ENCODE measurements at regions not wholly inside any gene's neighbourhood (a gene's known extent, or its start where the extent isn't known, plus 50 kb on each side); places are given as distances from the start of the nearest gene placed in this dataset.

GRCh38 chr7:114218283-114218682, 196.3 kb upstream of the FOXP2 start:
- Histone ChIP-seq H4K20me1 (ENCODE audit: insufficient read depth, low read depth, low read length) (no peaks in the 10 kb centered on the region), H3K9ac (ENCODE audit: low read length) (no peak overlapping the region), H3K4me2 (ENCODE audit: low read depth, low read length, poor library complexity, severe bottlenecking) (no peak overlapping the region), H3K4me1 (ENCODE audit: low read length) (no peaks in the 10 kb centered on the region), H3K79me2 (ENCODE audit: low read length) (no peaks in the 10 kb centered on the region), H3K9me3 (ENCODE audit: low read length) (peaks cover 17% of the 10 kb centered on the region), H3K36me3 (ENCODE audit: insufficient read depth, low read length) (no peaks in the 10 kb centered on the region), H3K27ac (ENCODE audit: low read length) (no peak overlapping the region), H2AFZ (ENCODE audit: low read length) (no peak overlapping the region), H3K4me3 (ENCODE audit: low read length) (no peak overlapping the region), H3K27me3 (ENCODE audit: low read length) (no peaks in the 10 kb centered on the region), H3K9me2 (replicated peaks; ENCODE audit: insufficient read depth, low read length) (no peaks in the 10 kb centered on the region)
- no peak for DNase-seq

- H4K20me1 ChIP-seq (ENCODE audit: insufficient read depth, low read depth, low read length) = no peaks in the 10 kb centered on the region
These were observed 197.4 kb upstream of the FOXP2 start for GRCh38 chr7:114217026-114217806.

DNA sequence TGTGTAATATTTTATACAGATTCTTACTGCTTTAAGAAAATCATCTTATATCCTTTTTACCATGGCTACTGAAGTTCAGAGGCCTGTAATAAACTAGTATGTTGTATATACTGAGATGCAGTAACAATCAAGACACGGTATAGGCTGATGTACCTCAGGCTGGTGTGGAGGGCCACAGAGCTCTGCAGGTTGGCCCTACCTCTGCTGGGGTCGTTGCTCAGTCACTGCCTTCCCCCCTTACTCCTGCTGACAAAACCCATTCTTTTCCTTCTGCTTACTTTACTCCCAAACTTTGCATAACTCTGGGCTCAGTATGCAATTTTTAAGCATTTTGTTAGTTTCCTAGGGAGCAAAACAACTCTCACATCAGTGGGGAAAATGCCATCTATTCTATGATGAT, 200.1 kb upstream of the FOXP2 start:
- H4K20me1 ChIP-seq (ENCODE audit: insufficient read depth, low read depth, low read length) = no peaks in the 10 kb centered on the region
- no peak for DNase-seq
- no peaks in the 10 kb centered on the region for H3K79me2 ChIP-seq (ENCODE audit: low read length)
- no peaks in the 10 kb centered on the region for H3K36me3 ChIP-seq (ENCODE audit: insufficient read depth, low read length)
- no peaks in the 10 kb centered on the region for H3K9me2 ChIP-seq (replicated peaks; ENCODE audit: insufficient read depth, low read length)
- no peak overlapping the region for H3K4me3 ChIP-seq (ENCODE audit: low read length)
- H2AFZ ChIP-seq (ENCODE audit: low read length) = no peak overlapping the region
- H3K9ac ChIP-seq (ENCODE audit: low read length) = no peak overlapping the region
- no peak overlapping the region for H3K4me2 ChIP-seq (ENCODE audit: low read depth, low read length, poor library complexity, severe bottlenecking)
- peaks cover 23% of the 10 kb centered on the region for H3K9me3 ChIP-seq (ENCODE audit: low read length)
- no peak overlapping the region for H3K27ac ChIP-seq (ENCODE audit: low read length)
- H3K4me1 ChIP-seq (ENCODE audit: low read length) = no peaks in the 10 kb centered on the region
- no peaks in the 10 kb centered on the region for H3K27me3 ChIP-seq (ENCODE audit: low read length)

More at GRCh38 chr7:114217026-114217806, 197.4 kb upstream of the FOXP2 start:
- no peaks in the 10 kb centered on the region for H3K79me2 ChIP-seq (ENCODE audit: low read length)
- no peak for DNase-seq
- H3K4me1 ChIP-seq (ENCODE audit: low read length) = no peaks in the 10 kb centered on the region
- no peaks in the 10 kb centered on the region for H3K36me3 ChIP-seq (ENCODE audit: insufficient read depth, low read length)
- H3K27me3 ChIP-seq (ENCODE audit: low read length) = no peaks in the 10 kb centered on the region
- H3K27ac ChIP-seq (ENCODE audit: low read length) = no peak overlapping the region
- no peak overlapping the region for H3K4me3 ChIP-seq (ENCODE audit: low read length)
- no peak overlapping the region for H2AFZ ChIP-seq (ENCODE audit: low read length)
- H3K9ac ChIP-seq (ENCODE audit: low read length) = no peak overlapping the region
- H3K9me3 ChIP-seq (ENCODE audit: low read length) = peaks cover 23% of the 10 kb centered on the region
- H3K4me2 ChIP-seq (ENCODE audit: low read depth, low read length, poor library complexity, severe bottlenecking) = no peak overlapping the region
- H3K9me2 ChIP-seq (replicated peaks; ENCODE audit: insufficient read depth, low read length) = no peaks in the 10 kb centered on the region

- no peak for DNase-seq
- Histone ChIP-seq H3K4me2 (ENCODE audit: low read depth, low read length, poor library complexity, severe bottlenecking) (no peak overlapping the region), H3K9me3 (ENCODE audit: low read length) (peaks cover 23% of the 10 kb centered on the region), H3K79me2 (ENCODE audit: low read length) (no peaks in the 10 kb centered on the region), H3K27ac (ENCODE audit: low read length) (no peak overlapping the region), H4K20me1 (ENCODE audit: insufficient read depth, low read depth, low read length) (no peaks in the 10 kb centered on the region), H3K36me3 (ENCODE audit: insufficient read depth, low read length) (no peaks in the 10 kb centered on the region), H2AFZ (ENCODE audit: low read length) (no peak overlapping the region), H3K27me3 (ENCODE audit: low read length) (no peaks in the 10 kb centered on the region), H3K9me2 (replicated peaks; ENCODE audit: insufficient read depth, low read length) (no peaks in the 10 kb centered on the region), H3K4me3 (ENCODE audit: low read length) (no peak overlapping the region), H3K4me1 (ENCODE audit: low read length) (no peaks in the 10 kb centered on the region), H3K9ac (ENCODE audit: low read length) (no peak overlapping the region)
These were observed 201.7 kb upstream of the FOXP2 start for GRCh38 chr7:114212721-114213429.

DNA sequence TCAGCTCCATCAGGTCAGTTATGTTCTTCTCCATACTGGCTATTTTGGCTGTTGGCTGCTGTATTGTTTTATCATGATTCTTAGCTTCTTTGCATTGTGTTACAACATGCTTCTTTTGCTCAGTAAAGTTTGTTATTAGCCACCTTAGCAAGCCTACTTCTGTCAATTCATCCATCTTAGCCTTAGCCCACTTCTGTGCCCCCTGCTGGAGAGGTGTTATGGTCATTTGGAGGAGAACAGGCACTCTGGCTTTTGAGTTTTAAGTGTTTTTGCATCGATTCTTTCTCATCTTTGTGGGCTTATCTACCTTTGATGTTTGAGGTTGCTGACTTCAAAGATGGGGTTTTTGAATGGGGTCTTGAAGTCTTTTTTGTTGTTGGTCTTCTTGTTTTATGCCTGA, 204.6 kb upstream of the FOXP2 start:
- no peak overlapping the region for H3K27ac ChIP-seq (ENCODE audit: low read length)
- no peak overlapping the region for H2AFZ ChIP-seq (ENCODE audit: low read length)
- no peaks in the 10 kb centered on the region for H3K79me2 ChIP-seq (ENCODE audit: low read length)
- no peaks in the 10 kb centered on the region for H3K27me3 ChIP-seq (ENCODE audit: low read length)
- H3K36me3 ChIP-seq (ENCODE audit: insufficient read depth, low read length) = no peaks in the 10 kb centered on the region
- H4K20me1 ChIP-seq (ENCODE audit: insufficient read depth, low read depth, low read length) = no peaks in the 10 kb centered on the region
- H3K4me3 ChIP-seq (ENCODE audit: low read length) = no peak overlapping the region
- H3K9me3 ChIP-seq (ENCODE audit: low read length) = peaks cover 17% of the 10 kb centered on the region
- no peaks in the 10 kb centered on the region for H3K9me2 ChIP-seq (replicated peaks; ENCODE audit: insufficient read depth, low read length)
- no peak overlapping the region for H3K9ac ChIP-seq (ENCODE audit: low read length)
- DNase-seq = no peak
- no peak overlapping the region for H3K4me2 ChIP-seq (ENCODE audit: low read depth, low read length, poor library complexity, severe bottlenecking)
- H3K4me1 ChIP-seq (ENCODE audit: low read length) = no peaks in the 10 kb centered on the region

GRCh38 chr7:114206688-114207087, 207.9 kb upstream of the FOXP2 start:
- Histone ChIP-seq H3K4me1 (ENCODE audit: low read length) (no peaks in the 10 kb centered on the region), H4K20me1 (ENCODE audit: insufficient read depth, low read depth, low read length) (no peaks in the 10 kb centered on the region), H3K9ac (ENCODE audit: low read length) (no peak overlapping the region), H3K27me3 (ENCODE audit: low read length) (no peaks in the 10 kb centered on the region), H3K4me3 (ENCODE audit: low read length) (no peak overlapping the region), H3K36me3 (ENCODE audit: insufficient read depth, low read length) (no peaks in the 10 kb centered on the region), H3K4me2 (ENCODE audit: low read depth, low read length, poor library complexity, severe bottlenecking) (no peak overlapping the region), H3K9me2 (replicated peaks; ENCODE audit: insufficient read depth, low read length) (no peaks in the 10 kb centered on the region), H3K9me3 (ENCODE audit: low read length) (peaks cover 9% of the 10 kb centered on the region; the same call in 1 of the 2 replicates), H3K79me2 (ENCODE audit: low read length) (no peaks in the 10 kb centered on the region), H2AFZ (ENCODE audit: low read length) (no peak overlapping the region), H3K27ac (ENCODE audit: low read length) (no peak overlapping the region)
- no peak for DNase-seq

DNA sequence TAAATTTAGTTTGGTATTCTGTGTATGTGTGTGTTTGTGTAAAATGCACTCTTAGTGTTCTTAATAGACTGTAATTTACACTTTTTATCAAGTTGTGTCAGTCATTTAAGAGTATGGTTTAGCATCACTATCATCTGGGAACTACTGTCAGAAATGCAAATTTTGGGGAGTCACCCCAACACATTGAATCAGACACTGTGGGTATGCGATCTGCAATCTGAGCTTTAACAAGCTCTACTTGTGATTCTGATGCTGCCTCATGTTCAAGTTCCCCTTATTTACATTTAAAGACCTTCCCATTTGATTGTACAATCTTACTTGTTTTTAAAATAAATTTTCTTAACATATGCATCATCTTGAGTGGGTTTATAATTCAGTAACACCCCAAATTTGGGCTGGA, 218.1 kb upstream of the FOXP2 start:
- no peaks in the 10 kb centered on the region for H3K79me2 ChIP-seq (ENCODE audit: low read length)
- H3K4me3 ChIP-seq (ENCODE audit: low read length) = no peak overlapping the region
- no peaks in the 10 kb centered on the region for H3K36me3 ChIP-seq (ENCODE audit: insufficient read depth, low read length)
- H3K4me2 ChIP-seq (ENCODE audit: low read depth, low read length, poor library complexity, severe bottlenecking) = no peak overlapping the region
- H3K9me3 ChIP-seq (ENCODE audit: low read length) = peaks cover 3% of the 10 kb centered on the region
- H4K20me1 ChIP-seq (ENCODE audit: insufficient read depth, low read depth, low read length) = no peaks in the 10 kb centered on the region
- H3K27me3 ChIP-seq (ENCODE audit: low read length) = no peaks in the 10 kb centered on the region
- no peak overlapping the region for H3K27ac ChIP-seq (ENCODE audit: low read length)
- no peak overlapping the region for H2AFZ ChIP-seq (ENCODE audit: low read length)
- no peak overlapping the region for H3K9ac ChIP-seq (ENCODE audit: low read length)
- no peaks in the 10 kb centered on the region for H3K4me1 ChIP-seq (ENCODE audit: low read length)
- no peak for DNase-seq
- H3K9me2 ChIP-seq (replicated peaks; ENCODE audit: insufficient read depth, low read length) = no peaks in the 10 kb centered on the region

- H3K9me3 ChIP-seq (ENCODE audit: low read length) = peaks cover 15% of the 10 kb centered on the region
- no peak overlapping the region for H3K27ac ChIP-seq (ENCODE audit: low read length)
- H3K4me3 ChIP-seq (ENCODE audit: low read length) = no peak overlapping the region
- no peaks in the 10 kb centered on the region for H4K20me1 ChIP-seq (ENCODE audit: insufficient read depth, low read depth, low read length)
- no peak for DNase-seq
- H3K4me2 ChIP-seq (ENCODE audit: low read depth, low read length, poor library complexity, severe bottlenecking) = no peak overlapping the region
- H3K36me3 ChIP-seq (ENCODE audit: insufficient read depth, low read length) = no peaks in the 10 kb centered on the region
- no peak overlapping the region for H2AFZ ChIP-seq (ENCODE audit: low read length)
- no peaks in the 10 kb centered on the region for H3K79me2 ChIP-seq (ENCODE audit: low read length)
- no peak overlapping the region for H3K9ac ChIP-seq (ENCODE audit: low read length)
- no peaks in the 10 kb centered on the region for H3K9me2 ChIP-seq (replicated peaks; ENCODE audit: insufficient read depth, low read length)
- H3K27me3 ChIP-seq (ENCODE audit: low read length) = no peaks in the 10 kb centered on the region
- H3K4me1 ChIP-seq (ENCODE audit: low read length) = no peaks in the 10 kb centered on the region
These were observed 224.2 kb upstream of the FOXP2 start for GRCh38 chr7:114190387-114190786.
